Activated T-cell treated with anti-CD3 and anti-CD28 coated beads, Interleukin-2, amount 50 U/mL, for 4 hours (primary cell): ENCODE measurements at regions not wholly inside any gene's neighbourhood (a gene's known extent, or its start where the extent isn't known, plus 50 kb on each side); places are given as distances from the start of the nearest gene placed in this dataset.
"Not testable (repeated sequence)": the region's sequence is repeated elsewhere in the genome, so short reads cannot be mapped to it uniquely, and the experiment has no call there.

Experiments used
- ATAC-seq, 2 donors: fragments of 200-7000 bp; cut with Tn5 transposase; one replicate each; pipeline ENCODE4 v1.10.0; 2021
- DNase-seq: peaks from one replicate; pipeline ENCODE4 v3.0.0-alpha.2; 2020
- H3K27me3 Mint-ChIP-seq: one replicate; pipeline ENCODE4 v1.8.0; 2021; ENCODE audit warnings: low read depth, mixed read lengths
- H3K36me3 Mint-ChIP-seq: one replicate; pipeline ENCODE4 v1.8.0; 2022; ENCODE audit warnings: mixed read lengths; ENCODE audit not compliant: insufficient read depth
- H3K4me1 Mint-ChIP-seq: one replicate; pipeline ENCODE4 v1.8.0; 2021; ENCODE audit warnings: low read depth, mixed read lengths
- H3K4me3 Mint-ChIP-seq: one replicate; pipeline ENCODE4 v1.8.0; 2021; ENCODE audit warnings: mild to moderate bottlenecking, moderate library complexity, mixed read lengths
- H3K9me3 Mint-ChIP-seq: one replicate; pipeline ENCODE4 v1.8.0; 2021; ENCODE audit warnings: mixed read lengths

- Mint-ChIP-seq H3K27me3 (peaks cover 24% of the 10 kb centered on the region), H3K4me3 (no peak overlapping the region), H3K36me3 (no peaks in the 10 kb centered on the region), H3K4me1 (no peaks in the 10 kb centered on the region), H3K9me3 (no peaks in the 10 kb centered on the region)
- ATAC-seq = no peak
- DNase-seq = no peak
These were observed 170.2 kb upstream of the CDKN3 start for GRCh38 chr14:54226558-54226957.

GRCh38 chr14:54229136-54229535 is 167.7 kb upstream of the CDKN3 start:
- Mint-ChIP-seq H3K9me3 (peaks cover 4% of the 10 kb centered on the region), H3K36me3 (no peaks in the 10 kb centered on the region), H3K27me3 (peaks cover 13% of the 10 kb centered on the region), H3K4me1 (no peaks in the 10 kb centered on the region), H3K4me3 (no peak overlapping the region)
- ATAC-seq (no peak), DNase-seq (no peak)

- no peak for DNase-seq
- no peak for ATAC-seq
- Mint-ChIP-seq H3K4me3 (no peak overlapping the region), H3K27me3 (peaks cover 14% of the 10 kb centered on the region), H3K4me1 (no peaks in the 10 kb centered on the region), H3K9me3 (peaks cover 4% of the 10 kb centered on the region), H3K36me3 (no peaks in the 10 kb centered on the region)
These were observed 166.2 kb upstream of the CDKN3 start for GRCh38 chr14:54230645-54231044.

GRCh38 chr14:54232735-54233134 is 164.1 kb upstream of the CDKN3 start:
- Mint-ChIP-seq H3K4me1 (no peaks in the 10 kb centered on the region), H3K36me3 (no peaks in the 10 kb centered on the region), H3K4me3 (no peak overlapping the region), H3K9me3 (peaks cover 4% of the 10 kb centered on the region), H3K27me3 (peaks cover 12% of the 10 kb centered on the region)
- ATAC-seq (no peak), DNase-seq (no peak)

- no peak for ATAC-seq
- DNase-seq = no peak
- no peak overlapping the region for H3K4me3 Mint-ChIP-seq
These were observed 155.3 kb upstream of the CDKN3 start for GRCh38 chr14:54241517-54241916.

GRCh38 chr14:54251356-54251755 is 145.5 kb upstream of the CDKN3 start:
- H3K27me3 Mint-ChIP-seq = peaks cover 21% of the 10 kb centered on the region
- ATAC-seq (no peak), DNase-seq (no peak)
- no peaks in the 10 kb centered on the region for H3K9me3 Mint-ChIP-seq
- no peaks in the 10 kb centered on the region for H3K4me1 Mint-ChIP-seq
- no peak overlapping the region for H3K4me3 Mint-ChIP-seq
- H3K36me3 Mint-ChIP-seq = no peaks in the 10 kb centered on the region

More at GRCh38 chr14:54241517-54241916, 155.3 kb upstream of the CDKN3 start:
- no peaks in the 10 kb centered on the region for H3K4me1 Mint-ChIP-seq
- no peaks in the 10 kb centered on the region for H3K36me3 Mint-ChIP-seq
- H3K27me3 Mint-ChIP-seq = no peaks in the 10 kb centered on the region
- H3K9me3 Mint-ChIP-seq = no peaks in the 10 kb centered on the region

GRCh38 chr14:54252072-54252730 is 144.6 kb upstream of the CDKN3 start:
- no peak overlapping the region for H3K4me3 Mint-ChIP-seq
- no peak for DNase-seq
- peaks cover 17% of the 10 kb centered on the region for H3K27me3 Mint-ChIP-seq
- no peaks in the 10 kb centered on the region for H3K9me3 Mint-ChIP-seq
- H3K36me3 Mint-ChIP-seq = no peaks in the 10 kb centered on the region
- no peak for ATAC-seq
- no peaks in the 10 kb centered on the region for H3K4me1 Mint-ChIP-seq

- Mint-ChIP-seq H3K4me1 (no peaks in the 10 kb centered on the region), H3K36me3 (no peaks in the 10 kb centered on the region), H3K27me3 (peaks cover 12% of the 10 kb centered on the region), H3K4me3 (no peak overlapping the region), H3K9me3 (no peaks in the 10 kb centered on the region)
- ATAC-seq = peak; percentile 90 to 94
- DNase-seq = no peak
These were observed 143.4 kb upstream of the CDKN3 start for GRCh38 chr14:54253195-54253947.

- no peak for DNase-seq
- Mint-ChIP-seq H3K4me1 (no peaks in the 10 kb centered on the region), H3K27me3 (peaks cover 3% of the 10 kb centered on the region), H3K4me3 (no peak overlapping the region), H3K36me3 (no peaks in the 10 kb centered on the region), H3K9me3 (no peaks in the 10 kb centered on the region)
- no peak for ATAC-seq
These were observed 140.7 kb upstream of the CDKN3 start for GRCh38 chr14:54256156-54256555.

GRCh38 chr14:54257424-54257823 is 139.4 kb upstream of the CDKN3 start:
- no peaks in the 10 kb centered on the region for H3K4me1 Mint-ChIP-seq
- no peaks in the 10 kb centered on the region for H3K36me3 Mint-ChIP-seq
- H3K27me3 Mint-ChIP-seq = peaks cover 4% of the 10 kb centered on the region
- ATAC-seq (no peak), DNase-seq (no peak)
- no peak overlapping the region for H3K4me3 Mint-ChIP-seq
- no peaks in the 10 kb centered on the region for H3K9me3 Mint-ChIP-seq

- Mint-ChIP-seq H3K4me1 (no peaks in the 10 kb centered on the region), H3K27me3 (peaks cover 3% of the 10 kb centered on the region), H3K9me3 (no peaks in the 10 kb centered on the region), H3K36me3 (no peaks in the 10 kb centered on the region), H3K4me3 (no peak overlapping the region)
- ATAC-seq = no peak
- no peak for DNase-seq
These were observed 138.4 kb upstream of the CDKN3 start for GRCh38 chr14:54258382-54258781.

GRCh38 chr14:54259821-54260220 is 137.0 kb upstream of the CDKN3 start:
- Mint-ChIP-seq H3K27me3 (peaks cover 11% of the 10 kb centered on the region), H3K4me1 (no peaks in the 10 kb centered on the region), H3K4me3 (no peak overlapping the region), H3K9me3 (no peaks in the 10 kb centered on the region), H3K36me3 (no peaks in the 10 kb centered on the region)
- ATAC-seq (no peak), DNase-seq (no peak)

- peaks cover 11% of the 10 kb centered on the region for H3K27me3 Mint-ChIP-seq
- no peaks in the 10 kb centered on the region for H3K4me1 Mint-ChIP-seq
- no peaks in the 10 kb centered on the region for H3K36me3 Mint-ChIP-seq
- ATAC-seq (no peak), DNase-seq (no peak)
- no peaks in the 10 kb centered on the region for H3K9me3 Mint-ChIP-seq
- H3K4me3 Mint-ChIP-seq = no peak overlapping the region
These were observed 135.5 kb upstream of the CDKN3 start for GRCh38 chr14:54261283-54261682.

- peaks cover 12% of the 10 kb centered on the region for H3K27me3 Mint-ChIP-seq
These were observed 130.2 kb upstream of the CDKN3 start for GRCh38 chr14:54266616-54267015.

GRCh38 chr14:54267172-54267571 is 129.6 kb upstream of the CDKN3 start:
- no peaks in the 10 kb centered on the region for H3K9me3 Mint-ChIP-seq
- ATAC-seq (peak in 1 of 2 donors; percentile 14), DNase-seq (no peak)
- no peak overlapping the region for H3K4me3 Mint-ChIP-seq
- H3K36me3 Mint-ChIP-seq = no peaks in the 10 kb centered on the region
- H3K4me1 Mint-ChIP-seq = peaks cover 3% of the 10 kb centered on the region
- H3K27me3 Mint-ChIP-seq = peaks cover 10% of the 10 kb centered on the region

More at GRCh38 chr14:54266616-54267015, 130.2 kb upstream of the CDKN3 start:
- DNase-seq, H3K4me1 Mint-ChIP-seq, H3K36me3 Mint-ChIP-seq, ATAC-seq, H3K9me3 Mint-ChIP-seq, H3K4me3 Mint-ChIP-seq: not testable (repeated sequence)
